ENCODE measurements at regions not wholly inside any gene's neighbourhood (a gene's known extent, or its start where the extent isn't known, plus 50 kb on each side); places are given as distances from the start of the nearest gene placed in this dataset.

DNA sequence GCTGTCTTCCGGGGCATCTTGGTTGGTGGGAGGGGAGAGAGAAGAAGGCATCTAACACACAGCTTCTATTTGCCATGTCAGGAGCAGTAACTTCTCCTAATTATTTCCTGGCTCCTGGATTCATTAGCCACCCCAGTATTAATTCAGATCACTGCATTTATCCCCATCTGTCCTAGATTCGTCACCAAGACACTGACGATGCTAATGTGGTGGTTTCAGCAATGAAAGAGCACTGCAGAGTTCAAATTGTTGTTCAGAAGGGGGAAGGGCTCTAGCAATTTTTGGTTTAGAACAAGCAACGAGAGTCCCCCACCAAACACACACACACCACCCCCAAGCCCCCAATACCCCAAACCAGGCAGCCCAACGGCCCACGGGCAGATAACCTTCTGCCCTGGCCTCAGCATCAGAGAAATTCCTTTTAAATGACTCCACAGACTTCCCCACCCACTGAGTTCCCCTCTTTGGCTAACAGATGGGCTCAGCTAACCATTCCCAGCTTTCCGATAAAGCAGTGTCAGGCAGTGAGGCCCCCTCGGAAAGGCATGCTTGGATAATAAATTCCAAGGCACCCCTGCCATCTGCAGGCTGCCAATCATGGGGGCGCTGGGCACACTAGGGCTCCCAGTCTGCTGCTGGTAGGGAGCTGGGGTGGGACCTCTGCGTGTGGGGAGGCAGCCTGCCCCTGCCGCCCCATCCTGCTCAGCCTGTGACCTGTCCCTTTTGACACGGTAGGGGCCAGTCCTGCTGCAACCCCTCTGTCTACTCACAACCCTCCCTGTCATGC is 453.5 kb downstream of the MIAT start:
- TF ChIP-seq, protein P1, sequence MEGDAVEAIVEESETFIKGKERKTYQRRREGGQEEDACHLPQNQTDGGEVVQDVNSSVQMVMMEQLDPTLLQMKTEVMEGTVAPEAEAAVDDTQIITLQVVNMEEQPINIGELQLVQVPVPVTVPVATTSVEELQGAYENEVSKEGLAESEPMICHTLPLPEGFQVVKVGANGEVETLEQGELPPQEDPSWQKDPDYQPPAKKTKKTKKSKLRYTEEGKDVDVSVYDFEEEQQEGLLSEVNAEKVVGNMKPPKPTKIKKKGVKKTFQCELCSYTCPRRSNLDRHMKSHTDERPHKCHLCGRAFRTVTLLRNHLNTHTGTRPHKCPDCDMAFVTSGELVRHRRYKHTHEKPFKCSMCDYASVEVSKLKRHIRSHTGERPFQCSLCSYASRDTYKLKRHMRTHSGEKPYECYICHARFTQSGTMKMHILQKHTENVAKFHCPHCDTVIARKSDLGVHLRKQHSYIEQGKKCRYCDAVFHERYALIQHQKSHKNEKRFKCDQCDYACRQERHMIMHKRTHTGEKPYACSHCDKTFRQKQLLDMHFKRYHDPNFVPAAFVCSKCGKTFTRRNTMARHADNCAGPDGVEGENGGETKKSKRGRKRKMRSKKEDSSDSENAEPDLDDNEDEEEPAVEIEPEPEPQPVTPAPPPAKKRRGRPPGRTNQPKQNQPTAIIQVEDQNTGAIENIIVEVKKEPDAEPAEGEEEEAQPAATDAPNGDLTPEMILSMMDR (IDR thresholded peaks at IDR 0.05; ENCODE audit: control extremely low read depth in 1 of 3, insufficient read depth in 1 of 3, low read depth in 1 of 3, low read length in 3 of 3) = no peak
- TF ChIP-seq POLR2AphosphoS5 (IDR thresholded peaks at IDR 0.05; ENCODE audit: low read depth, low read length) (no peak), KDM5A (IDR thresholded peaks at IDR 0.05; ENCODE audit: low read length) (no peak)

All from H1 (cell line).